ENCODE measurements at regions not wholly inside any gene's neighbourhood (a gene's known extent, or its start where the extent isn't known, plus 50 kb on each side); places are given as distances from the start of the nearest gene placed in this dataset.

- no peak for TF ChIP-seq EP300 (IDR thresholded peaks at IDR 0.05; ENCODE audit: borderline replicate concordance)
- no peak for TF ChIP-seq TCF12 (IDR thresholded peaks at IDR 0.05; ENCODE audit: low read depth)
- no peak for TF ChIP-seq REST (IDR thresholded peaks at IDR 0.05; ENCODE audit: low read depth)
- no peak for TF ChIP-seq RAD21 (IDR thresholded peaks at IDR 0.05; ENCODE audit: low read depth)
- TF ChIP-seq FOXM1 (IDR thresholded peaks at IDR 0.05; ENCODE audit: borderline replicate concordance, low read depth), result no peak
- TF ChIP-seq YY1 (IDR thresholded peaks at IDR 0.05; ENCODE audit: low read depth), result no peak
- TF ChIP-seq CEBPB (IDR thresholded peaks at IDR 0.05), result no peak
These were observed 391.9 kb upstream of the CADM1 start for GRCh38 chr11:115896084-115896483.

DNA sequence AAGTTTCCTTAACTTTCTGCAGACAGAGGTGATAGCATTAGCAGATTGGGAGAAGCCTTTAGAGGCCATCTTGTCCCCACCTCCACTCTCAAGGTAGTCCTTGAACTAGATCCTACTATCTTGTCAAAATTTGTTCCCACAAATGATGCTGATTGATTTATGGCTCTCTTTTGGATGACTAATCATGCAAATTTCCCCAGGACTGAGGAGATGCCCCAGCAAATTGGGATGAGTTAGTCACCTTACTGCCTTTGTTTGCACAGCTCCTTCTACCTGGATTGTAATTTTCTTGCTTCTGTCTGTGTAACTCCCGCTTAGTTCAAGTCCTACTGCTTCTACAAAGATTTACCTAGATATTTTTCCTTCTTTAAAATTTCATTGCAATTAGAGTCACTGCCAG is 391.4 kb upstream of the CADM1 start:
- no peak for TF ChIP-seq NFIC (IDR thresholded peaks at IDR 0.05)
- TF ChIP-seq CREB1 (IDR thresholded peaks at IDR 0.05; ENCODE audit: low read depth), result no peak
- no peak for TF ChIP-seq TAF1 (IDR thresholded peaks at IDR 0.05; ENCODE audit: low read depth)
- TF ChIP-seq FOXM1 (IDR thresholded peaks at IDR 0.05; ENCODE audit: borderline replicate concordance, low read depth), result no peak
- no peak for TF ChIP-seq EGR1 (IDR thresholded peaks at IDR 0.05)
- no peak for TF ChIP-seq YY1 (IDR thresholded peaks at IDR 0.05; ENCODE audit: low read depth)
- TF ChIP-seq TCF12 (IDR thresholded peaks at IDR 0.05; ENCODE audit: low read depth), result no peak
- TF ChIP-seq CEBPB (IDR thresholded peaks at IDR 0.05), result no peak
- no peak for TF ChIP-seq USF1 (IDR thresholded peaks at IDR 0.05)

DNA sequence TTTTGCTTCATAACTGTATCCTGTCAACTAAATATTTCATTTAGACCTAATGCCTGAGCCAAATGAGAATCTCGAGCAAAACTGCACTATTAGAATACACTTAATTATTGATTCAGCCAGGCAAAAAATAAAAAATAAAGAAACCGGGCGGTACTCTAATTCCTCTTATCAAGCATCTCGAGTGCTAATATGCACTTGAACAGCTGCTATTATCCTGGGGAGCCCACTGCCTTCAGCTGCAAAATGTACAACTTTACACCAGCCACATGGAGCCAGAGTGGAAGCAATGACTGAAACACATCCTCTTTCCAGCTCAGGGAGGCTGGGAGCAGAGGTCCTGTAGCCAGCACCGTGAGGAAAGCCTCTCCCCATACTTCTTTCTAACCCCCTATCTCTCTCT is 390.0 kb upstream of the CADM1 start:
- no peak for TF ChIP-seq YY1 (IDR thresholded peaks at IDR 0.05; ENCODE audit: low read depth)

- TF ChIP-seq TEAD4 (IDR thresholded peaks at IDR 0.05), result no peak
These were observed 389.4 kb upstream of the CADM1 start for GRCh38 chr11:115893461-115894099.

- TF ChIP-seq NFIC (IDR thresholded peaks at IDR 0.05), result no peak
- TF ChIP-seq EGR1 (IDR thresholded peaks at IDR 0.05), result no peak
- TF ChIP-seq FOXM1 (IDR thresholded peaks at IDR 0.05; ENCODE audit: borderline replicate concordance, low read depth), result no peak
- TF ChIP-seq EP300 (IDR thresholded peaks at IDR 0.05; ENCODE audit: borderline replicate concordance), result no peak
- no peak for TF ChIP-seq MAX (IDR thresholded peaks at IDR 0.05)
- no peak for TF ChIP-seq REST (IDR thresholded peaks at IDR 0.05; ENCODE audit: low read depth)
- TF ChIP-seq TAF1 (IDR thresholded peaks at IDR 0.05; ENCODE audit: low read depth), result no peak
- TF ChIP-seq CREB1 (IDR thresholded peaks at IDR 0.05; ENCODE audit: low read depth), result no peak
- TF ChIP-seq CEBPB (IDR thresholded peaks at IDR 0.05), result no peak
These were observed 387.8 kb upstream of the CADM1 start for GRCh38 chr11:115892016-115892415.

DNA sequence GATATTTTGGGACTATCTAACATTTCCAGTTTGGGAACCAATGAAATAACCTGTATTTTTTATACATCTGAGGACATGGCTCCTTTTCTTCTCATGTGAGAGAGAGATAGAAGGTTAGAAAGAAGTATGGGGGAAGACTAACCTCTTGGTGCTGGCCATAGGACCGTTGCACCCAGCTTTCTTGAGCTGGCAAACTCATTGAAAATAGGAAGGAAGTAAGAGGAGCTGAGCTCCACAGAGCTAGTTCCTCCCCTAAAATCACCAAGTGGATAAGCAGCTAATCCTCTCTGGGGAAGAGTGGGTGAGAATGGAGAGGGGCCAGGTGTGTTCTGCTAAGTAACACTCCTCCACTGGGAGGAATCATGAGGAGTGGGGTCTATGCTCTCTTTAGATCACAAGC is 387.4 kb upstream of the CADM1 start:
- no peak for TF ChIP-seq TEAD4 (IDR thresholded peaks at IDR 0.05)
- TF ChIP-seq USF1 (IDR thresholded peaks at IDR 0.05), result no peak
- TF ChIP-seq CEBPB (IDR thresholded peaks at IDR 0.05), result no peak

DNA sequence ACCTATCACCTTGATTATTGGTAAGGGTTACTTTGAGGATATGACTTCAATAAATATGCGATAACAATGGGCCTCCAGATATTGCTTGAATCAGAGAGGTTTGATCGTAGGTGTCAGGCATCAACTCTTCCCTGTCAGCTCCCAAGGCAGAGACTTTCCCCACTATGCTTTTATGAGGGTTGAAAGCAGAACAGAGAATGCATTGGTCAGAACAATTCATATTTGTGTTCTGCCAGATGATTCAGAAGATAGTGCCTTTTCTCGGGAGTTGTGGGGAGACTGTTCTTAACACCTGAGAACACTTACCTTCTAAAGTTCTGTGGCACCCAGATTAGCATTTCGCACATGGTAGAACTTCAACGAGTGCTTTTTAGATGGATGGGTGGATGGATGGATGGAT is 386.3 kb upstream of the CADM1 start:
- TF ChIP-seq TEAD4 (IDR thresholded peaks at IDR 0.05), result no peak
- TF ChIP-seq TCF12 (IDR thresholded peaks at IDR 0.05; ENCODE audit: low read depth), result no peak
- no peak for TF ChIP-seq EGR1 (IDR thresholded peaks at IDR 0.05)

GRCh38 chr11:115889712-115890111 is 385.5 kb upstream of the CADM1 start:
- no peak for TF ChIP-seq TCF12 (IDR thresholded peaks at IDR 0.05; ENCODE audit: low read depth)
- TF ChIP-seq TEAD4 (IDR thresholded peaks at IDR 0.05), result no peak
- TF ChIP-seq TAF1 (IDR thresholded peaks at IDR 0.05; ENCODE audit: low read depth), result no peak
- TF ChIP-seq ZBTB7A (IDR thresholded peaks at IDR 0.05; ENCODE audit: low read depth), result no peak
- TF ChIP-seq MAX (IDR thresholded peaks at IDR 0.05), result no peak
- no peak for TF ChIP-seq CREB1 (IDR thresholded peaks at IDR 0.05; ENCODE audit: low read depth)
- no peak for TF ChIP-seq FOXM1 (IDR thresholded peaks at IDR 0.05; ENCODE audit: borderline replicate concordance, low read depth)
- no peak for TF ChIP-seq EP300 (IDR thresholded peaks at IDR 0.05; ENCODE audit: borderline replicate concordance)
- no peak for TF ChIP-seq REST (IDR thresholded peaks at IDR 0.05; ENCODE audit: low read depth)
- no peak for TF ChIP-seq NFIC (IDR thresholded peaks at IDR 0.05)
- TF ChIP-seq CEBPB (IDR thresholded peaks at IDR 0.05), result no peak
- no peak for TF ChIP-seq USF1 (IDR thresholded peaks at IDR 0.05)
- TF ChIP-seq RAD21 (IDR thresholded peaks at IDR 0.05; ENCODE audit: low read depth), result no peak
- no peak for TF ChIP-seq YY1 (IDR thresholded peaks at IDR 0.05; ENCODE audit: low read depth)
- no peak for TF ChIP-seq EGR1 (IDR thresholded peaks at IDR 0.05)

All from Ishikawa (cell line).